HepG2 (cell line): ENCODE measurements at regions not wholly inside any gene's neighbourhood (a gene's known extent, or its start where the extent isn't known, plus 50 kb on each side); places are given as distances from the start of the nearest gene placed in this dataset.

Source experiments
- ATAC-seq: fragments of 200-7000 bp; cut with Tn5 transposase; 3 replicates; pipeline ENCODE4 v1.9.1; 2020; ENCODE audit warnings: mild to moderate bottlenecking, moderate library complexity
- BruUV-seq: library from RNA; stranded (reverse); fragments of 400-500 nt; replicated peaks from 2 replicates; lab custom pipeline; 2021; lab: Mats Ljungman, UMichigan
- CTCF ChIA-PET: fragments of 300-600 bp; formaldehyde crosslinking; extraction: SDS; loops from one replicate; lab custom pipeline; 2021; ENCODE audit warnings: low total read pairs, inconsistent platforms, low intra/inter-chr PET ratio; lab: Yijun Ruan, JAX
- POLR2A ChIA-PET: fragments of 350-600 bp; sonication (Branson Sonifier 250); formaldehyde crosslinking; loops from one replicate; lab custom pipeline; 2020; ENCODE audit warnings: antibody characterized with exemption, inconsistent platforms; lab: Yijun Ruan, JAX
- DNase-seq: peaks from one replicate; pipeline ENCODE4 v3.0.0-alpha.2; 2015; ENCODE audit warnings: low spot score
- FAIRE-seq: peaks from 3 replicates; lab custom pipeline; 2011; peaks lifted over from hg19 to GRCh38; lab: Jason Lieb, UNC
- H2AFZ ChIP-seq: one replicate; pipeline ENCODE4 v1.6.1; 2011; ENCODE audit warnings: low read length, inconsistent platforms
- H3K27ac ChIP-seq: fragments of 300-600 bp; 3 replicates; pipeline ENCODE4 v1.8.0; 2011; ENCODE audit warnings: mixed run types, mild to moderate bottlenecking, mixed read lengths, low read length, inconsistent platforms; ENCODE audit not compliant: insufficient read depth; ENCODE audit errors: extremely low read length
- H3K27me3 ChIP-seq, 2 experiments: fragments of 200-600 bp in 1 of 2; 2 replicates in 1 of 2; 3 replicates in 1 of 2; pipeline versions ENCODE4 v1.6.0 to v1.8.0; 2011; ENCODE audit warnings: low read length in 2 of 2, mild to moderate bottlenecking in 2 of 2, moderate library complexity in 2 of 2, inconsistent platforms in 1 of 2; ENCODE audit not compliant: insufficient read depth in 2 of 2, control insufficient read depth in 1 of 2
- H3K36me3 ChIP-seq, 2 experiments: fragments of 200-600 bp in 1 of 2; replicated peaks in 1 of 2; 2 replicates in 1 of 2; 3 replicates in 1 of 2; pipeline versions ENCODE4 v1.5.1 to v1.8.0; 2011; ENCODE audit warnings: low read length in 2 of 2, inconsistent platforms in 1 of 2; ENCODE audit not compliant: insufficient read depth in 2 of 2, control insufficient read depth in 1 of 2
- H3K4me1 ChIP-seq: 2 replicates; pipeline ENCODE4 v1.5.1; 2012; ENCODE audit warnings: low read length, inconsistent platforms; ENCODE audit not compliant: insufficient read depth
- H3K4me2 ChIP-seq: 2 replicates; pipeline ENCODE4 v1.6.0; 2011; ENCODE audit warnings: low read depth, low read length, inconsistent platforms
- H3K4me3 ChIP-seq, 3 experiments: fragments of 200-600 bp in 1 of 3; sonication (generic), shearing (Covaris generic) in 1 of 3; replicated peaks in 1 of 3; 2 replicates each; pipeline ENCODE4 v1.5.1; 2011 to 2016; ENCODE audit warnings: low read length in 3 of 3, inconsistent platforms in 2 of 3, low read depth in 2 of 3, mild to moderate bottlenecking in 2 of 3, control low read depth in 1 of 3, mixed read lengths in 1 of 3; ENCODE audit not compliant: insufficient read depth in 1 of 3
- H3K79me2 ChIP-seq: one replicate; pipeline ENCODE4 v1.6.1; 2011; ENCODE audit warnings: low read length, inconsistent platforms; ENCODE audit not compliant: insufficient read depth
- H3K9ac ChIP-seq: 2 replicates; pipeline ENCODE4 v1.6.0; 2011; ENCODE audit warnings: mild to moderate bottlenecking, low read depth, low read length, inconsistent platforms; ENCODE audit not compliant: insufficient read depth
- H3K9me3 ChIP-seq: 2 replicates; pipeline ENCODE4 v1.5.1; 2012; ENCODE audit warnings: mild to moderate bottlenecking, low read length
- H4K20me1 ChIP-seq: 2 replicates; pipeline ENCODE4 v1.6.0; 2011; ENCODE audit warnings: inconsistent platforms, mild to moderate bottlenecking, low read length, moderate library complexity; ENCODE audit not compliant: insufficient read depth
- BCLAF1 ChIP-seq: fragments of 450-650 bp; IDR thresholded peaks from 2 replicates; pipeline ENCODE4 v1.6.1; 2017; ENCODE audit warnings: mild to moderate bottlenecking
- CBX1 ChIP-seq: IDR thresholded peaks from one replicate; pipeline ENCODE4 v1.6.1; 2016; ENCODE audit warnings: antibody characterized with exemption, low read depth
- DNMT1 ChIP-seq: sonication (generic); formaldehyde crosslinking; IDR thresholded peaks from 2 replicates; pipeline ENCODE4 v1.5.1; 2020; ENCODE audit warnings: mild to moderate bottlenecking, missing genetic modification reagents
- HMGA1 ChIP-seq: sonication (generic); formaldehyde crosslinking; conservative IDR thresholded peaks from 2 replicates; pipeline ENCODE4 v1.4.0; 2020; ENCODE audit warnings: missing genetic modification reagents
- RFXANK ChIP-seq: IDR thresholded peaks from 2 replicates; pipeline ENCODE4 v1.6.1; 2016
- SMAD3 ChIP-seq: sonication (generic); formaldehyde crosslinking; IDR thresholded peaks from 2 replicates; pipeline ENCODE4 v1.4.0; 2020; ENCODE audit warnings: missing genetic modification reagents
- THAP11 ChIP-seq: IDR thresholded peaks from 2 replicates; pipeline ENCODE4 v1.6.1; 2016; ENCODE audit warnings: missing biosample characterization, missing genetic modification reagents
- ZNF235 ChIP-seq: sonication (generic); formaldehyde crosslinking; IDR thresholded peaks from 2 replicates; pipeline ENCODE4 v1.8.1; 2023; ENCODE audit warnings: mild to moderate bottlenecking, missing genetic modification reagents, borderline replicate concordance
- ZNF335 ChIP-seq: sonication (generic); formaldehyde crosslinking; IDR thresholded peaks from 2 replicates; pipeline ENCODE4 v1.4.0; 2020; ENCODE audit warnings: missing genetic modification reagents
- ZSCAN31 ChIP-seq: sonication (generic); formaldehyde crosslinking; IDR thresholded peaks from 2 replicates; pipeline ENCODE4 v1.5.0; 2020; ENCODE audit warnings: low read depth, mild to moderate bottlenecking, missing genetic modification reagents
- WGBS: methylation state at CpG from one replicate; pipeline ENCODE4 v1.1.6; 2017; ENCODE audit warnings: low lambda C conversion rate; 5-methylcytosine and 5-hydroxymethylcytosine counted together
- in situ Hi-C: cut with HindIII; loops from 2 replicates; pipeline ENCODE4 v1.10.0; 2017; ENCODE audit warnings: low pct_unique_long_range_greater_than_20kb; ENCODE audit not compliant: extremely low pct_ligation_motif_present
- intact Hi-C: fragments of 100-400 bp; cut with micrococcal nuclease; formaldehyde crosslinking; loops from one replicate; pipeline ENCODE4 v1.10.0; 2022; ENCODE audit not compliant: unreplicated experiment

- ChIA-PET POLR2A (no interaction called here), CTCF (no interaction called here)
- in situ Hi-C loops = no loop called here
- no peak overlapping the region for H3K27ac ChIP-seq
- no peak overlapping the region for H3K4me3 ChIP-seq
- H3K4me1 ChIP-seq = no peaks in the 10 kb centered on the region
- H2AFZ ChIP-seq = no peak overlapping the region
- DNase-seq = no peak
- intact Hi-C loops = no loop called here
- no peaks in the 10 kb centered on the region for H3K9me3 ChIP-seq
- no peak for ATAC-seq
- no TSS peak for BruUV-seq
- no peak overlapping the region for H3K4me2 ChIP-seq
- peaks cover 0 to 5% of the 10 kb centered on the region in 2 experiments; a peak in 1 of 5 replicates for H3K27me3 ChIP-seq
- TF ChIP-seq CBX1 = no peak
- no peak for TF ChIP-seq ZNF235 (CRISPR knock-in tag)
- no peak for TF ChIP-seq RFXANK
- no peak for TF ChIP-seq BCLAF1
- TF ChIP-seq SMAD3 (CRISPR knock-in tag) = no peak
- TF ChIP-seq ZSCAN31 (CRISPR knock-in tag) = no peak
- TF ChIP-seq ZNF335 (CRISPR knock-in tag) = no peak
- no peak for TF ChIP-seq HMGA1
- TF ChIP-seq DNMT1 (CRISPR knock-in tag) = no peak
- TF ChIP-seq THAP11 (CRISPR knock-in tag) = no peak
- no peaks in the 10 kb centered on the region for H3K36me3 ChIP-seq
- FAIRE-seq = no peak
- H4K20me1 ChIP-seq = no peaks in the 10 kb centered on the region
- H3K79me2 ChIP-seq = no peaks in the 10 kb centered on the region
- H3K9ac ChIP-seq = no peak overlapping the region
- 5% methylated on average over 3 of the region's 3 CpGs for WGBS
These were observed 69.4 kb upstream of the GATB start for GRCh38 chr4:151830168-151830567.
